HG03571 (cell line): ENCODE measurements at regions not wholly inside any gene's neighbourhood (a gene's known extent, or its start where the extent isn't known, plus 50 kb on each side); places are given as distances from the start of the nearest gene placed in this dataset.
"Not testable (repeated sequence)": the region's sequence is repeated elsewhere in the genome, so short reads cannot be mapped to it uniquely, and the experiment has no call there.

ENCODE experiments used
- ATAC-seq: cut with Tn5 transposase; IDR thresholded peaks from one replicate; pipeline ENCODE4 v1.9.1; 2021; ENCODE audit not compliant: unreplicated experiment

DNA sequence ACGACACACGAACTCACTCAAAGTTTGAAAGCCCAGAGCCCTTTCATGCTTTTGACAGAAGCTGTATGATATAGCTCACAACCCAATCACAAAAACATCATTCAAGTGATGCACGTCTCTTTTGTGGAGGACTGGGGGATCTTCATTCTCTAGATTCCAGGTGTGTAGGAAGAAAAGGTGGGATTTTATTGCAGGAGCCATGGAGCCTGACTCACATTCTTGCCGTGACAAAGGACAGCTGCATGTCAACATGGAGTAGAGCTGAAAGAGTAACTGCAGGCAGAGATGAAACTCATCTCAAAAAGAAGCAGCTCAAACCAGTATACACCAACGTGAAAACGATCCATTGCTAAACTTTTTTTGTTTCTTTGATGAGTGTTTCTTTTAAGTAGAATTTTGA lies 50.9 kb upstream of the PDE1A start:
- ATAC-seq: no peak

- no peak for ATAC-seq
Measured at GRCh38 chr2:182481676-182482075, 54.8 kb upstream of the PDE1A start.

DNA sequence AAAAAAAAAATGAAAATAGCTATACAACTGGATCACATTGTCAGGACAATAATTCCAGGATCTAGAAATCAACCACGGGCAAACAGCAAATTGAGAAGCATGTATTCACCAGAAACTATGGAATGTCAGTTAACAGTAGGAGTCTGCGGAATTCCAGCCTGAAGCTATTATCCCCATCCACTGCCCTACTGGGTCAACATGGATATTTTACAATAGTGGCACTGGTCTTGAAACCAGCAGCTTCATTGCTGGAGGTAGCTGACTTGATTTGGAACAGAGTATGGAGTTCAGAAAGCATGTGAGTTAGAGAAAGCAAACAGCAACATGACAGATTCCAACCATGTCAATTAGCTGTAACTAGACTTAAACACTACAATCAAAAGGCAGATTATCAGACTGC lies 55.7 kb upstream of the PDE1A start:
- no peak for ATAC-seq

DNA sequence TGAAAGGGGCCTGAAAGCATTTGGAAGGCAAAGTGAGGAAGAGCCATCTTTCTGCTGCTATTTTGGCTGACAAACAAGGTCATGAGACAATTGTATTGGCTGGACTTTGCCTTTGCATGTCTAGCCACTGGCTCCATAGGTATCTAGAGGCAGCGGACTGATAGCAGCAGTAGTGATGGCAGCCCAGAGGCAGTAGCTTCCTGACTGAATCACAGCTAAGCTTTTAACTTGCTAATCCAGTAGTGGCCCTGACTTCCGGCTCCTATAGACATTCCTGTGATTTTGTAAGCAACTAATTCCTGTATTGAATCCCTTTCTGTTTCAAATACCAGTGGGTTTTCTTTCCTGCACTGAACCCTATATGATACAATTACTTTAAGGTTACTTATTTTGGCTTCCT lies 69.8 kb upstream of the PDE1A start:
- no peak for ATAC-seq

GRCh38 chr2:182499706-182500470 lies 73.1 kb upstream of the PDE1A start:
- no peak for ATAC-seq

DNA sequence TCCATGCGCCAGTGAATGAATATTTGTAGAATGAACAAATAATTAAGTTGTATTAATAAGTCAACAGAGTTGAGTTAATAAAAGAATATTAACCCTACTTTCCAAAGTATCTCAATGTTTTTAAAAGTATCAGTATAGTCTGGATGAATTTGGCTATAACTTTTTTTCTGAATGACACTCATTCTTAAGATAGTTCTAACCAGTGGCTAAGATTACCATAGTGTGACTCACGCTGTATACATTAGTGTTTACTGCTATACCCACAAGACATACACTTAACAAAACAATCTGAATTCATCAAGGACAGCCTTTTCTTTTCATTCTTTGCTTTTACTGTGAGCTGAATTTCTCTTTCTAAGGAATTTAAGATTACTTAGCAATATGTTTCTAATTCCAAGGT lies 77.0 kb upstream of the PDE1A start:
- ATAC-seq: no peak

- no peak for ATAC-seq
Measured at GRCh38 chr2:182504903-182505302, 78.1 kb upstream of the PDE1A start.

GRCh38 chr2:182506606-182507005 lies 79.8 kb upstream of the PDE1A start:
- ATAC-seq: no peak

GRCh38 chr2:182508583-182508982 lies 81.7 kb upstream of the PDE1A start:
- ATAC-seq: not testable (repeated sequence)

DNA sequence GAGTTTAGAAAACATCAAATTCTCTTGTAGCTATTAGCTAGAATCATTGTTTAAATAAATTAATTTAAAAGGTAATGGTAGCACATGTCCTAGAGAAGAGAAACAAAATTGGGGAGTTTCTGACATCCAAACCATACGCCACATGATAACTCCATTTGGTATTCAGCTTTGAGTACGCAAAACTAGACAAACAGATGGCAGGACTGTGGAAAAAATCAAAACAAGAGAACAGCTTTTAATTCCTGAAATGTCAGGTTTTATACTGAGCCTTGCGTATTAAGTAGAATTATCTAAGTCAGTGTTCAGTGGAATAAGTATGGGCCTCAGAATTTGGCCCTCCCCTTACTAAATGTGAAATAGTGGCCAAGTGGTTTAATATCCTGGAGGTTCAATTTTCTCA lies 82.4 kb upstream of the PDE1A start:
- no peak for ATAC-seq

GRCh38 chr2:182521453-182522404 lies 94.9 kb upstream of the PDE1A start:
- ATAC-seq: no peak

GRCh38 chr2:182522405-182522896 lies 95.6 kb upstream of the PDE1A start:
- ATAC-seq: no peak

DNA sequence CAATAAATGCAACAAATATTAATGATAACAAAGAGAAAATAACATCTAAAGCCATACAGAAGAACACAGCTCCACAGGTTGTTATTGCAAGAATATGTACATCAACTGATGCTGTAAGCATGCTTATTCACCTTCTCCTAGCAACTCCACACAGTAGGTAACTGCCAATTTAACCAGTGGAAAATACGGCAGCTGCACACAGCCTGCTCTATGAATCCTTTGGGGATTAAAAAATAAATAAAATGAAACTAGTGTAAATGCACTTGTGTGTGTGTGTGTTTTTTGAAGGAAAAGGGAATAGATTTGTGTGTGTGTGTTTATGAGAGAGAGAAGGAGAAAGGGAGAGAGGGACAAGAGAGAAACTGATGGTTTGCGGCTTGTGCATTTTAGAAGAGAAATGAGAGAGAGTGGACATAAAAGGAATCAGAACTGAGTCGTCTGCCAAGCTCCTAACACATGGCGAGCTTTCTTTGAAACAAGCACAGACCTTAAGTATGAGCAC lies 96.2 kb upstream of the PDE1A start:
- ATAC-seq: no peak

DNA sequence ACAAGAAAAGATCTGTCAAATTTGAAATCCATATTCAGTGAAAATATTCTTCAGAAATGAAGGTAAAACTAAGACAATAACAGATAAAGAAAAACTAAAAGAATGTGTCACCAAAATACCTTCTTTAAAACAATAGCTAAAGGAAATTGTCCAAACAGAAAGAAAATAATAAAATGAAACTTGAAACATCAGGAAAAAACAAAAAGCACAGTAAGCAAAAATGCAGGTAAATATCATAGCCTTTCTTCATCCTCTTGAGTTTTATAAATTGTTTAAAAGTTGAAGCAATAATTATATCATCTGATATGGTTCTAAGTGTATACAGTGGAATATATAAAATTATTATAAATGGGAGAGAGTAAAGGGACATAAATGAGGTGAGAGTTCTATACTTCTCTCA lies 103.8 kb upstream of the PDE1A start:
- no peak for ATAC-seq

DNA sequence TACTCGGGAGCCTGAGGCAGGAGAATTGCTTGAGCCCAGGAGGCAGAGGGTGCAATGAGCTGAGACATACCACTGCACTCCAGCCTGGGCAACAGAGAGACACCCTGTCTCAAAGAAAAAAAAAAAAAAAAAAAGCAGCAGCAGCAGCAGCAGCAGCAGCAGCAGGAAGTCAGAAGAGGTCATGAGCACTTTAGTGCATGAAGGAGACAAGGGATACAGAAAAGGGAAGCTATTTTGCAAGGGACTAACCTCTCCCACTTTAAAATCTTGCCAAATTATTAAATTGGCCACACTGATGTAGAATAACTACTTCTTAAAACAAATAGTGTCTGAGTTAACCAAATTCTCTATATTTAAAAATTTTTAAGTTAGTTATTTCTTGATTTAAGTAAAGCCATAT lies 113.4 kb upstream of the PDE1A start:
- ATAC-seq: no peak

GRCh38 chr2:182541268-182541667 lies 114.4 kb upstream of the PDE1A start:
- peak; percentile 75 for ATAC-seq

DNA sequence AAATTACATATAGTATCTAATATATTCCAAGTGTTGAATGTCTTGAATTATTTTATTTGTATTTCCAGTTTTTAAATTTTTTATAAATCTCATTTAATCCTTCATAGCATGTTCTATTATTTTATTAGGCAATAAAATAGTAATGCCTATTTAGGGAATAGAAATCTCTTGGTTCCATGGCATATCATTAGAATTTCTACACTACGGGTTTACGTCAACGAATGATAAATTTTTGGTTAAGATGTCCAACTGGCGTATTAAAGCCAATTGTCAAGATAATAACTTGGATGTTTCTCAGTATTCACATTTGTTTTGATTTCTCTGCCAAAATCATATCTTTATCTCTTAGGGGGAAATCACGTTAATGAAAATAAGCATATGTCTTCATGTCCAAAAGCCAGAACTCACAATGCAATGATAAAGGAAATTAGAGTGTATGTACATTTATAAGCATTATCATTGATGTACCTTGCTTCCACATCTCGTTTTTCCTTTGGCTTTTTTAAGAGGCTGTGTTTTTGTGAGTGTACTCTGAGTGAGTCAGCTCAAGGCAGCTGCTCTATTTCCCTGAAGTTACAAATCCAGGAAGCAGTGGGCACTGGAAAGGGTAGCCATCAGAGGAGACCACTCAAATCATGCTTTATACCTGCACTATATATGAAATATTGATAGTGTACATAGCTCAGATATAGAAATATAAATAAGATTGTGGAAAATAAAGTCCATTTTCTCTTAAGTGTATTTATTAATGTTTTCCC lies 115.8 kb upstream of the PDE1A start:
- ATAC-seq: no peak

DNA sequence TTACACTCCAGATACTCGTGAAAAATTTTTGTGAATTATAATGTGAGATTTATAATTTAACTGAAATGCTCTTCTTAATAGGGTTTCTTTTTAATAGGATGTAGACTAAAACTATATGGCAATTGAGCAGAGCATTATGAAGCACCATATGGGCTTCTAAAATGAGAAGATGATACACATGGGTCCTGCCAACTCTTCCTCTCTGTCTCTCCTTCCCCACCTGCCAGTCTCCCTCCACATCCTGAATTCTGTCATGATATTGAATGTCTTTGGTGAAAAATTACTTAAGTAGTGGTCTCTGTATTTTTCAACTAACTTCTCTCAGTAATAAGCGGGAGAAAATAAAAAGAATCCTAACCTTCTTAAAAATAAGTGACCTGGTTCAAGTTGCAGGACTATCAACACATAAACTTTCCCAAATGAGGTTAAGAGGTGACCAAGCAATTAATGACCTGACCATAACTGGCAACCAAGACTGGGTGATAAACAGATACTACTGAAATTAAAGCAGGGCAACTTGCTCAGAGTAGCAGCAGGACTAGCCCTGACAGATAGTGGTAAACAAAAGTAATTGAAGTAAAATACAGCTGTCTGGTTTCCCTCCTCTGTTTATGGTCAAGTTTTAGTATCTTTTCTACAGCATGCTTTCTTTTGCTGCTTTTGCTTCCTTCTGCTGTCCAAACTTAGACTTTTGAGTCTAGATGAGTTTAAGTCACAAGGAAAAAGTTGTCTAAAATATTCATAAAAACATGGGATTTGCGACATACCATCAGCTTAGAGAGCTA lies 117.1 kb upstream of the PDE1A start:
- no peak for ATAC-seq

DNA sequence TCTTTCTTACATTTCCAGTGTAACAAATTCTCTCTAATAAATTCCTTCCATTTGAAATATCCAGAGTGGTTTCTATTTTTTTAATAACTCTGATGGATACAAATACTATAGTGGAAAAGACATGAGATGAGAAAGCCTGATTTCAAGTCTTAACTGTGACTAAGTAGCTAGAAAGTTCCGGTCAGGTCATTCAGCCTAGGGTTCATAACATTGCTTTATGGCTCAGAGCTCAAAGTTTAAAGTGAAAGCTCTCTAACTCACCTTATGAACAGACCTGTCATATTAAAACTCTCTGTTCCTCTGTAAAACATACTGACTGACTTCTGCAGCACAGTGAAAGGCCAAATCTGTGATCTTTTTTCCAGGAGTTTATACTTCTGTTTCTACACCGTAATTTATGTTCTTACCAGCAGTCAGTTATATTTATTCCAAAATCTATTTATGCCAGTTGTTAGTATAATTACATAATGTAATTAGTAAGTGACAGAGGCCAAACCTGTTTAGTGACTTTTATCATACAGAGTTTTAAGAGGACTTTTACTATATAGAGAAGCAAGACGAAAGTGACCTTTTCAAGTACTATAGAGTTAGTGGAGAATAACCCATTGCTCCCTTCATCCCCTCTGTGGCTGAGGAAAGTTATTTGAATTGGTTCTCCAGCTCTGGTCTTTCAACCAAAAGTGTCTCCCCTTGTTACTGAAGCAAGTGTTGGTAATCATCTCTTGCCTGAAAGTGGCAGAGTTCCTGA lies 118.8 kb upstream of the PDE1A start:
- ATAC-seq: peak; percentile 61
